ENCODE measurements at regions not wholly inside any gene's neighbourhood (a gene's known extent, or its start where the extent isn't known, plus 50 kb on each side); places are given as distances from the start of the nearest gene placed in this dataset.
"Not testable (repeated sequence)": the region's sequence is repeated elsewhere in the genome, so short reads cannot be mapped to it uniquely, and the experiment has no call there.

- Mint-ChIP-seq H3K36me3 (ENCODE audit: insufficient read depth) (peaks cover 41% of the 10 kb centered on the region), H3K27me3 (no peaks in the 10 kb centered on the region), H3K27ac (no peak overlapping the region), H3K4me3 (ENCODE audit: low read depth) (no peak overlapping the region), H3K9me3 (ENCODE audit: low read depth) (peaks cover 62% of the 10 kb centered on the region), H3K4me1 (ENCODE audit: low read depth) (no peaks in the 10 kb centered on the region)
- DNase-seq (ENCODE audit: low spot score, unreplicated experiment) = no peak
- TF ChIP-seq, protein P1, sequence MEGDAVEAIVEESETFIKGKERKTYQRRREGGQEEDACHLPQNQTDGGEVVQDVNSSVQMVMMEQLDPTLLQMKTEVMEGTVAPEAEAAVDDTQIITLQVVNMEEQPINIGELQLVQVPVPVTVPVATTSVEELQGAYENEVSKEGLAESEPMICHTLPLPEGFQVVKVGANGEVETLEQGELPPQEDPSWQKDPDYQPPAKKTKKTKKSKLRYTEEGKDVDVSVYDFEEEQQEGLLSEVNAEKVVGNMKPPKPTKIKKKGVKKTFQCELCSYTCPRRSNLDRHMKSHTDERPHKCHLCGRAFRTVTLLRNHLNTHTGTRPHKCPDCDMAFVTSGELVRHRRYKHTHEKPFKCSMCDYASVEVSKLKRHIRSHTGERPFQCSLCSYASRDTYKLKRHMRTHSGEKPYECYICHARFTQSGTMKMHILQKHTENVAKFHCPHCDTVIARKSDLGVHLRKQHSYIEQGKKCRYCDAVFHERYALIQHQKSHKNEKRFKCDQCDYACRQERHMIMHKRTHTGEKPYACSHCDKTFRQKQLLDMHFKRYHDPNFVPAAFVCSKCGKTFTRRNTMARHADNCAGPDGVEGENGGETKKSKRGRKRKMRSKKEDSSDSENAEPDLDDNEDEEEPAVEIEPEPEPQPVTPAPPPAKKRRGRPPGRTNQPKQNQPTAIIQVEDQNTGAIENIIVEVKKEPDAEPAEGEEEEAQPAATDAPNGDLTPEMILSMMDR (IDR thresholded peaks at IDR 0.05; ENCODE audit: unreplicated experiment) = no peak
Observed at GRCh38 chr6:80425089-80425823, 318.8 kb downstream of the BCKDHB start.

DNA sequence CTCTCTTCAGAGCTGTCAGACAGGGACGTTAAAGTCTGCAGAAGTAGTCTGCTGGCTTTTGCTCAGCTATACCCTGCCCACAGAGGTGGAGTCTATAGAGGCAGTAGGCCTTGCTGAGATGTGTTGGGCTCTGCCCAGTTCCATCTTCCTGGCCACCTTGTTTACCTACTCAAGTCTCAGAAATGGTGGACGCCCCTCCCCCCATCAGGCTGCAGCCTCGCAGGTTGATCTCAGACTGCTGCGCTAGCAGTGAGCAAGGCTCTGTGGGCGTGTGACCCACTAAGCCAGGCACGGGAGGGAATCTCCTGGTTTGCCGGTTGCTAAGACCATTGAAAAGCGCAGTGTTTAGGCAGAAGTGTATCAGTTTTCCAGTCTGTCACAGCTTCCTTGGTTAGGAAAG, 305.0 kb downstream of the BCKDHB start:
- TF ChIP-seq, protein P1 (IDR thresholded peaks at IDR 0.05; ENCODE audit: unreplicated experiment) = no peak
- peaks cover 13% of the 10 kb centered on the region for H3K4me1 Mint-ChIP-seq (ENCODE audit: low read depth)
- H3K27ac Mint-ChIP-seq = no peak overlapping the region
- H3K27me3 Mint-ChIP-seq = peaks cover 61% of the 10 kb centered on the region
- DNase-seq (ENCODE audit: low spot score, unreplicated experiment) = no peak
- H3K36me3 Mint-ChIP-seq (ENCODE audit: insufficient read depth) = peaks cover 28% of the 10 kb centered on the region
- H3K9me3 Mint-ChIP-seq (ENCODE audit: low read depth) = peaks cover 36% of the 10 kb centered on the region
- H3K4me3 Mint-ChIP-seq (ENCODE audit: low read depth) = no peak overlapping the region

- Mint-ChIP-seq H3K27me3 (peaks cover 67% of the 10 kb centered on the region), H3K4me1 (ENCODE audit: low read depth) (peaks cover 24% of the 10 kb centered on the region), H3K9me3 (ENCODE audit: low read depth) (peaks cover 45% of the 10 kb centered on the region), H3K36me3 (ENCODE audit: insufficient read depth) (peaks cover 21% of the 10 kb centered on the region)
- H3K4me3 Mint-ChIP-seq (ENCODE audit: low read depth); H3K27ac Mint-ChIP-seq; DNase-seq (ENCODE audit: low spot score, unreplicated experiment): not testable (repeated sequence)
Observed at GRCh38 chr6:80407976-80408375, 301.5 kb downstream of the BCKDHB start.

DNA sequence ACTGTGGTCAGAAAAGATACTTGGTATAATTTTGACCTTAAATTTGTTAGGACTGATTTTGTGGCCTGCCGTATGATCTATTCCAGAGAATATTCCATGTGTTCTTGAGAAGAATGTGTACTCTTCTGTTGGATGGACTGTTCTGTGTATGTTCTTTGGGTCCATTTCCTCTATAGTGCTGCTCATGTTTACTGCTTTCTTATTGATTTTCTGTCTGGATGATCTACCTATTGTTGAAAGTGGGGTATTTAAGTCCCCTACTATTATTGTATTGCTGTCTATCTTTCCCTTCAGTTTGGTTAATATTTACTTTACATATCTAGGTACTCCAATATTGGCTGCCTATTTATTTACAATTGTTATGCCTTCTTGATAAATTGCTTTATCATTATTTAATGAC, 298.4 kb downstream of the BCKDHB start:
- TF ChIP-seq, protein P1 (IDR thresholded peaks at IDR 0.05; ENCODE audit: unreplicated experiment) = no peak
- Mint-ChIP-seq H3K9me3 (ENCODE audit: low read depth) (peaks cover 58% of the 10 kb centered on the region), H3K27me3 (peaks cover 69% of the 10 kb centered on the region), H3K27ac (peak overlapping the region; percentile 9), H3K36me3 (ENCODE audit: insufficient read depth) (peaks cover 14% of the 10 kb centered on the region), H3K4me1 (ENCODE audit: low read depth) (peaks cover 24% of the 10 kb centered on the region), H3K4me3 (ENCODE audit: low read depth) (no peak overlapping the region)
- no peak for DNase-seq (ENCODE audit: low spot score, unreplicated experiment)

- Mint-ChIP-seq H3K9me3 (ENCODE audit: low read depth) (peaks cover 62% of the 10 kb centered on the region), H3K4me1 (ENCODE audit: low read depth) (peaks cover 16% of the 10 kb centered on the region), H3K4me3 (ENCODE audit: low read depth) (no peak overlapping the region), H3K36me3 (ENCODE audit: insufficient read depth) (peaks cover 11% of the 10 kb centered on the region), H3K27ac (no peak overlapping the region), H3K27me3 (peaks cover 61% of the 10 kb centered on the region)
- TF ChIP-seq, protein P1 (IDR thresholded peaks at IDR 0.05; ENCODE audit: unreplicated experiment) = no peak
- DNase-seq (ENCODE audit: low spot score, unreplicated experiment) = no peak
Observed at GRCh38 chr6:80403365-80403764, 296.9 kb downstream of the BCKDHB start.

DNA sequence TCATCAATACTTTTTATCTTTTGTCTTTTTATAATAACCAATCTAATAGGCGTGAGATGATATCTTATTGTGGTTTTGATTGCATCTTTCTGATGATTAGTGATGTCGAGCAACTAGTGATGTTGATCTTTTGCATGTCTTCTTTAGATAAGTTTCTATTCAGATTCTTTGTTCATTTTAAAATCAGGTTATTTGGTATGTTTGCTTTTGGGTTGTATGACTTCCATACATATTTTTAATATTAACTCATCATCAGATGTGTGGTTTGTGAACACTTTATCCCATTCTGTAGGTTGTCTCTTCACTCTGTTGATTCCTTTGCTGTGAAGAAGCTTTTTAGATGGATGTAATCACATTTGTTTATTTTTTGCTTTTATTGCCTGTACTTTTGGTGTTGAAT, 295.8 kb downstream of the BCKDHB start:
- Mint-ChIP-seq H3K27me3 (peaks cover 55% of the 10 kb centered on the region), H3K27ac (no peak overlapping the region), H3K36me3 (ENCODE audit: insufficient read depth) (peaks cover 14% of the 10 kb centered on the region), H3K4me1 (ENCODE audit: low read depth) (peaks cover 11% of the 10 kb centered on the region), H3K4me3 (ENCODE audit: low read depth) (no peak overlapping the region), H3K9me3 (ENCODE audit: low read depth) (peaks cover 63% of the 10 kb centered on the region)
- TF ChIP-seq, protein P1 (IDR thresholded peaks at IDR 0.05; ENCODE audit: unreplicated experiment) = no peak
- no peak for DNase-seq (ENCODE audit: low spot score, unreplicated experiment)
